KMS-11 (cell line): ENCODE measurements at regions not wholly inside any gene's neighbourhood (a gene's known extent, or its start where the extent isn't known, plus 50 kb on each side); places are given as distances from the start of the nearest gene placed in this dataset.

Source experiments
- H2AFZ ChIP-seq: fragments of 200-600 bp; sonication (generic); 2 replicates; pipeline ENCODE4 v1.6.1; 2016; ENCODE audit warnings: antibody characterized with exemption, mixed run types, low read depth
- H3K27ac ChIP-seq: fragments of 200-600 bp; sonication (generic); 2 replicates; pipeline ENCODE4 v1.6.1; 2016; ENCODE audit warnings: mild to moderate bottlenecking, mixed run types
- H3K27me3 ChIP-seq: fragments of 200-600 bp; sonication (generic); 2 replicates; pipeline ENCODE4 v1.6.1; 2017; ENCODE audit warnings: mild to moderate bottlenecking, low read depth, mixed run types, moderate library complexity; ENCODE audit not compliant: insufficient read depth
- H3K36me3 ChIP-seq: fragments of 200-600 bp; sonication (generic); 2 replicates; pipeline ENCODE4 v1.6.1; 2017; ENCODE audit warnings: mild to moderate bottlenecking, mixed run types; ENCODE audit not compliant: insufficient read depth
- H3K4me1 ChIP-seq: fragments of 200-600 bp; sonication (generic); 2 replicates; pipeline ENCODE4 v1.6.1; 2016; ENCODE audit warnings: mild to moderate bottlenecking, low read depth, mixed run types; ENCODE audit not compliant: poor library complexity, severe bottlenecking
- H3K4me2 ChIP-seq: fragments of 200-600 bp; sonication (generic); 2 replicates; pipeline ENCODE4 v1.7.0; 2016; ENCODE audit warnings: mild to moderate bottlenecking, mixed run types
- H3K4me3 ChIP-seq: fragments of 200-600 bp; sonication (generic); IDR thresholded peaks from 2 replicates; pipeline ENCODE4 v1.6.1; 2017; ENCODE audit warnings: low read depth, low read length, mixed read lengths; ENCODE audit not compliant: insufficient read depth
- H3K79me2 ChIP-seq: fragments of 200-600 bp; sonication (generic); 2 replicates; pipeline ENCODE4 v1.6.1; 2016; ENCODE audit warnings: low read depth, mixed run types; ENCODE audit not compliant: insufficient read depth
- H3K9ac ChIP-seq: fragments of 200-600 bp; sonication (generic); 2 replicates; pipeline ENCODE4 v1.6.1; 2016; ENCODE audit warnings: mild to moderate bottlenecking, mixed run types
- H4K20me1 ChIP-seq: fragments of 200-600 bp; sonication (generic); 2 replicates; pipeline ENCODE4 v1.6.1; 2016; ENCODE audit warnings: mild to moderate bottlenecking, mixed run types; ENCODE audit not compliant: insufficient read depth
- CTCF ChIP-seq: fragments of 200-600 bp; sonication (generic); conservative IDR thresholded peaks from 2 replicates; pipeline ENCODE4 v1.6.1; 2017; ENCODE audit warnings: low read depth, mild to moderate bottlenecking, antibody characterized with exemption, low read length, moderate library complexity, mixed read lengths

- Histone ChIP-seq H3K4me1 (peaks cover 6% of the 10 kb centered on the region), H2AFZ (no peak overlapping the region)
- no peak for TF ChIP-seq CTCF
Measured at GRCh38 chr20:53881362-53881761, 189.0 kb downstream of the BCAS1 start.

GRCh38 chr20:53880108-53880641, 190.2 kb downstream of the BCAS1 start:
- no peak overlapping the region for H3K4me3 ChIP-seq
- H3K9ac ChIP-seq = no peak overlapping the region
- peaks cover 6% of the 10 kb centered on the region for H3K4me1 ChIP-seq
- H3K79me2 ChIP-seq = no peaks in the 10 kb centered on the region
- no peak overlapping the region for H3K4me2 ChIP-seq
- H3K27me3 ChIP-seq = no peaks in the 10 kb centered on the region
- no peak for TF ChIP-seq CTCF
- H3K27ac ChIP-seq = no peak overlapping the region
- no peak overlapping the region for H2AFZ ChIP-seq
- H4K20me1 ChIP-seq = no peaks in the 10 kb centered on the region
- no peaks in the 10 kb centered on the region for H3K36me3 ChIP-seq

More at GRCh38 chr20:53881362-53881761, 189.0 kb downstream of the BCAS1 start:
- Histone ChIP-seq H3K27me3 (no peaks in the 10 kb centered on the region), H3K36me3 (no peaks in the 10 kb centered on the region), H3K4me2 (no peak overlapping the region), H3K4me3 (no peak overlapping the region), H3K79me2 (no peaks in the 10 kb centered on the region), H3K9ac (no peak overlapping the region), H4K20me1 (no peaks in the 10 kb centered on the region), H3K27ac (no peak overlapping the region)

GRCh38 chr20:53879048-53879684, 191.2 kb downstream of the BCAS1 start:
- H3K4me1 ChIP-seq = peaks cover 6% of the 10 kb centered on the region
- no peak overlapping the region for H3K27ac ChIP-seq
- H2AFZ ChIP-seq = no peak overlapping the region
- no peaks in the 10 kb centered on the region for H3K36me3 ChIP-seq
- H4K20me1 ChIP-seq = no peaks in the 10 kb centered on the region
- H3K9ac ChIP-seq = no peak overlapping the region
- H3K79me2 ChIP-seq = no peaks in the 10 kb centered on the region
- no peaks in the 10 kb centered on the region for H3K27me3 ChIP-seq
- no peak overlapping the region for H3K4me3 ChIP-seq
- no peak for TF ChIP-seq CTCF
- no peak overlapping the region for H3K4me2 ChIP-seq

- TF ChIP-seq CTCF = no peak
- Histone ChIP-seq H3K27ac (no peak overlapping the region), H3K27me3 (no peaks in the 10 kb centered on the region), H3K9ac (no peak overlapping the region), H3K36me3 (no peaks in the 10 kb centered on the region), H3K4me3 (no peak overlapping the region), H2AFZ (no peak overlapping the region), H3K79me2 (no peaks in the 10 kb centered on the region), H3K4me1 (peaks cover 11% of the 10 kb centered on the region), H4K20me1 (no peaks in the 10 kb centered on the region), H3K4me2 (no peak overlapping the region)
Measured at GRCh38 chr20:53878262-53879047, 191.9 kb downstream of the BCAS1 start.
